Natural killer cell (primary cell): ENCODE measurements at regions not wholly inside any gene's neighbourhood (a gene's known extent, or its start where the extent isn't known, plus 50 kb on each side); places are given as distances from the start of the nearest gene placed in this dataset.

Experiments
- ATAC-seq, 3 donors: fragments of 150-1000 bp in 2 of 3; fragments of 200-7000 bp in 1 of 3; cut with Tn5 transposase; 1 replicate in 1 of 3; 2 replicates in 2 of 3; pipeline ENCODE4 v1.10.0; 2021; ENCODE audit warnings: mild to moderate bottlenecking in 2 of 3, moderate library complexity in 2 of 3
- DNase-seq, 2 donors: peaks; one replicate each; pipeline versions ENCODE4 v3.0.0 to v3.0.0-alpha.2; 2013 to 2021; ENCODE audit warnings: mixed read lengths in 1 of 2
- H3K27ac ChIP-seq: one replicate; pipeline ENCODE4 v1.5.1; 2013; ENCODE audit warnings: mild to moderate bottlenecking, low read length
- H3K27me3 ChIP-seq: one replicate; pipeline ENCODE4 v1.6.1; 2013; ENCODE audit warnings: low read length; ENCODE audit not compliant: control insufficient read depth, insufficient read depth
- H3K36me3 ChIP-seq: one replicate; pipeline ENCODE4 v1.6.1; 2013; ENCODE audit warnings: low read length; ENCODE audit not compliant: control insufficient read depth, insufficient read depth
- H3K4me1 ChIP-seq: one replicate; pipeline ENCODE4 v1.6.1; 2013; ENCODE audit warnings: low read length; ENCODE audit not compliant: control insufficient read depth, insufficient read depth
- H3K4me3 ChIP-seq: one replicate; pipeline ENCODE4 v1.5.1; 2013; ENCODE audit warnings: low read length
- H3K9me3 ChIP-seq: one replicate; pipeline ENCODE4 v1.6.1; 2013; ENCODE audit warnings: low read length; ENCODE audit not compliant: control insufficient read depth, insufficient read depth
- H3K27ac Mint-ChIP-seq, 2 donors: one replicate each; pipeline ENCODE4 v1.8.0; 2022; ENCODE audit warnings: mild to moderate bottlenecking in 2 of 2, mixed read lengths in 2 of 2, moderate library complexity in 1 of 2
- H3K27me3 Mint-ChIP-seq, 2 donors: one replicate each; pipeline ENCODE4 v1.8.0; 2022; ENCODE audit warnings: low read depth in 2 of 2, mixed read lengths in 2 of 2
- H3K36me3 Mint-ChIP-seq: one replicate; pipeline ENCODE4 v1.8.0; 2022; ENCODE audit warnings: mixed read lengths
- H3K4me1 Mint-ChIP-seq, 2 donors: one replicate each; pipeline ENCODE4 v1.8.0; 2022; ENCODE audit warnings: mixed read lengths in 2 of 2
- H3K4me3 Mint-ChIP-seq: one replicate; pipeline ENCODE4 v1.8.0; 2022; ENCODE audit warnings: mild to moderate bottlenecking, moderate library complexity, mixed read lengths
- H3K9me3 Mint-ChIP-seq, 2 donors: one replicate each; pipeline ENCODE4 v1.8.0; 2022; ENCODE audit warnings: mixed read lengths in 2 of 2
- CTCF ChIP-seq: fragments of 200-600 bp; IDR thresholded peaks from one replicate; pipeline ENCODE4 v1.8.0; 2022; ENCODE audit warnings: antibody characterized with exemption
- WGBS: methylation state at CpG from one replicate; pipeline ENCODE4 v1.1.7; 2013; ENCODE audit warnings: missing lambda C conversion rate; ENCODE audit not compliant: insufficient coverage; 5-methylcytosine and 5-hydroxymethylcytosine counted together
- intact Hi-C: fragments of 100-400 bp; cut with micrococcal nuclease; formaldehyde crosslinking; loops from one replicate; pipeline ENCODE4 v1.14.2; 2022

GRCh38 chr4:101730291-101731117 lies 60.0 kb upstream of the BANK1 start:
- no peaks in the 10 kb centered on the region for H3K9me3 ChIP-seq
- H3K36me3 ChIP-seq: no peaks in the 10 kb centered on the region
- WGBS: 77% methylated on average over 2 of the region's 4 CpGs
- Mint-ChIP-seq H3K4me1 (no peaks in the 10 kb centered on the region), H3K4me3 (no peak overlapping the region), H3K36me3 (no peaks in the 10 kb centered on the region), H3K27ac (no peak overlapping the region), H3K9me3 (no peaks in the 10 kb centered on the region), H3K27me3 (peaks cover 0 to 6% of the 10 kb centered on the region in 2 donors)
- peak; percentile 68 to 78 (median 72) for ATAC-seq
- TF ChIP-seq CTCF: peak; percentile 67
- peak; percentile 18 to 70 for DNase-seq
- no peak overlapping the region for H3K27ac ChIP-seq
- no peaks in the 10 kb centered on the region for H3K27me3 ChIP-seq
- intact Hi-C loops: loop anchor here (1.0 kb wide), 2 partner anchors 561 to 1637 kb away; no protein-coding TSS in a partner anchor
- H3K4me3 ChIP-seq: no peak overlapping the region
- H3K4me1 ChIP-seq: no peaks in the 10 kb centered on the region

- no peak overlapping the region for H3K27ac ChIP-seq
- no peak overlapping the region for H3K4me3 Mint-ChIP-seq
- H3K4me1 ChIP-seq: no peaks in the 10 kb centered on the region
- H3K4me1 Mint-ChIP-seq: peaks cover 0 to 11% of the 10 kb centered on the region in 2 donors
- peaks cover 0 to 3% of the 10 kb centered on the region in 2 donors for H3K27me3 Mint-ChIP-seq
- ATAC-seq: no peak
- DNase-seq: no peak
- no peaks in the 10 kb centered on the region for H3K36me3 ChIP-seq
- no peak for TF ChIP-seq CTCF
- no peaks in the 10 kb centered on the region for H3K36me3 Mint-ChIP-seq
- no peaks in the 10 kb centered on the region for H3K27me3 ChIP-seq
- H3K27ac Mint-ChIP-seq: no peak overlapping the region
- no peaks in the 10 kb centered on the region for H3K9me3 Mint-ChIP-seq
- H3K9me3 ChIP-seq: no peaks in the 10 kb centered on the region
- intact Hi-C loops: no loop called here
- H3K4me3 ChIP-seq: no peak overlapping the region
Measured at GRCh38 chr4:101727238-101727637, 63.3 kb upstream of the BANK1 start.

- DNase-seq (peak in 1 of 2 donors; percentile 6), ATAC-seq (peak; percentile 50 to 58 (median 53))
- Histone ChIP-seq H3K27me3 (no peaks in the 10 kb centered on the region), H3K36me3 (no peaks in the 10 kb centered on the region), H3K4me3 (no peak overlapping the region), H3K4me1 (no peaks in the 10 kb centered on the region), H3K9me3 (no peaks in the 10 kb centered on the region), H3K27ac (no peak overlapping the region)
- H3K27me3 Mint-ChIP-seq: no peaks in the 10 kb centered on the region
- no peak for TF ChIP-seq CTCF
- H3K4me3 Mint-ChIP-seq: no peak overlapping the region
- H3K9me3 Mint-ChIP-seq: no peaks in the 10 kb centered on the region
- intact Hi-C loops: no loop called here
- WGBS: 47% methylated on average over 2 of the region's 2 CpGs
- H3K4me1 Mint-ChIP-seq: peaks cover 0 to 11% of the 10 kb centered on the region in 2 donors
- no peak overlapping the region for H3K27ac Mint-ChIP-seq
- H3K36me3 Mint-ChIP-seq: no peaks in the 10 kb centered on the region
Measured at GRCh38 chr4:101724093-101724492, 66.4 kb upstream of the BANK1 start.

GRCh38 chr4:101718810-101719209 lies 71.7 kb upstream of the BANK1 start:
- no peak overlapping the region for H3K27ac ChIP-seq

More at GRCh38 chr4:101718810-101719209, 71.7 kb upstream of the BANK1 start:
- no peak for TF ChIP-seq CTCF
- H3K4me3 Mint-ChIP-seq: no peak overlapping the region
- H3K27ac Mint-ChIP-seq: no peak overlapping the region
- no peaks in the 10 kb centered on the region for H3K36me3 Mint-ChIP-seq
- H3K4me1 Mint-ChIP-seq: peaks cover 0 to under 1% of the 10 kb centered on the region in 2 donors
- Histone ChIP-seq H3K4me1 (no peaks in the 10 kb centered on the region), H3K36me3 (no peaks in the 10 kb centered on the region), H3K27me3 (no peaks in the 10 kb centered on the region), H3K9me3 (peaks cover 4% of the 10 kb centered on the region), H3K4me3 (no peak overlapping the region)
- ATAC-seq (no peak), DNase-seq (no peak)
- no peaks in the 10 kb centered on the region for H3K27me3 Mint-ChIP-seq
- intact Hi-C loops: no loop called here
- H3K9me3 Mint-ChIP-seq: no peaks in the 10 kb centered on the region
- 95% methylated on average over 2 of the region's 3 CpGs for WGBS
